Prostate gland (tissue), 2 donors: ENCODE measurements at regions not wholly inside any gene's neighbourhood (a gene's known extent, or its start where the extent isn't known, plus 50 kb on each side); places are given as distances from the start of the nearest gene placed in this dataset.

ENCODE experiments used
- CTCF ChIP-seq, 4 experiments: fragments of 200-600 bp in 2 of 4; fragments of 450-650 bp in 2 of 4; sonication (generic) in 2 of 4; IDR thresholded peaks; 1 replicate in 3 of 4; 2 replicates in 1 of 4; pipeline ENCODE4 v1.5.1; 2016 to 2019; ENCODE audit warnings: antibody characterized with exemption in 4 of 4, mild to moderate bottlenecking in 2 of 4, moderate library complexity in 2 of 4
- POLR2A ChIP-seq: fragments of 450-650 bp; IDR thresholded peaks from one replicate; pipeline ENCODE4 v1.6.1; 2016; ENCODE audit warnings: antibody characterized with exemption, mild to moderate bottlenecking
- POLR2AphosphoS5 ChIP-seq: sonication (generic); formaldehyde crosslinking; IDR thresholded peaks from one replicate; pipeline ENCODE4 v1.6.1; 2017; ENCODE audit warnings: antibody characterized with exemption

GRCh38 chr13:22700246-22700887 lies 480.4 kb upstream of the SGCG start:
- TF ChIP-seq POLR2AphosphoS5 (no peak), POLR2A (no peak), CTCF (IDR thresholded peaks at IDR 0.05) (no peak)
